Stromal cell of bone marrow (primary cell): ENCODE measurements at regions not wholly inside any gene's neighbourhood (a gene's known extent, or its start where the extent isn't known, plus 50 kb on each side); places are given as distances from the start of the nearest gene placed in this dataset.

Source experiments
- DNase-seq: peaks from one replicate; pipeline ENCODE4 v3.0.0-alpha.2; 2012; ENCODE audit warnings: low read depth

GRCh38 chr3:72154391-72155335 is 369.7 kb upstream of the PROK2 start:
- peak; percentile 16 for DNase-seq

DNA sequence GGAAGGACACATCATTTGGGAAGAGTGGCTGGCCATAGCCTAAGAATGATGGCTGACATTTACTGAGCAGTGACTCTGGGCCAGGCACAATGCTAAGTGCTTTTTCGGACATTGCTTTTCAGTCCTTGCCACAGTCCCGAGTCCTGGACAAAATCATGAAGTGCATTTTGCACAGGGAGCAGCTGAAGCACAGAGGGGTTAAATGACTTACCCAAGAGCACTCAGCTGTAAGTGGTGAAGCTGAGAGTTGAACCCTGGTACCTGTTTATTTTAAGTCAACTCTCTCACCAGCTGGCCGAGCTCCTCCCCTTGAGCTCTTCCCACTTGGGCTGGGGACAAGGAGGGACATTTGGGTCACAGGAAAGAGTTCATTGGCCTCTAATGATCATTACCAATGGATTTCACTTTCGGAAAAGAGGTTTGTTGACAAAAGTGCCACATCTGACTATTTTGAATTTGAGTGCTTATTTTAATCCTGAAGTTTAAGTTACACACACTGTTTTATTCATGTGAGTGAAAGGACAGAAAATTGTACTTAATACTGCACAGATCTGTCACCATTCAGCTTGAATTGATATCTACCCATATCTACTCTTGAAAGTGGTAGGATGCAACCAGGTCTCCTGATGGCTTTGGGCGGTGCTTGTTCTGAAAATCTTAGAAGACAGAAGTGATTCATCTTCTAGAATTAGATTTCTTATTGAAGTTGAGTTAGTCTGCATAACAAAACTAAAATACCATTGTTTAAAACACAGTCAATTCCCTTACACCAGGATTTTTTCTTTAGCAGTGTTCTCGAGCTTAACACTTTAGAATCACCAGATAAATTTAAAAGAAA is 368.7 kb upstream of the PROK2 start:
- DNase-seq = no peak

GRCh38 chr3:72152551-72153476 is 367.9 kb upstream of the PROK2 start:
- DNase-seq = peak; percentile 70

- DNase-seq = no peak
Measured at GRCh38 chr3:72151465-72152238, 366.7 kb upstream of the PROK2 start.

DNA sequence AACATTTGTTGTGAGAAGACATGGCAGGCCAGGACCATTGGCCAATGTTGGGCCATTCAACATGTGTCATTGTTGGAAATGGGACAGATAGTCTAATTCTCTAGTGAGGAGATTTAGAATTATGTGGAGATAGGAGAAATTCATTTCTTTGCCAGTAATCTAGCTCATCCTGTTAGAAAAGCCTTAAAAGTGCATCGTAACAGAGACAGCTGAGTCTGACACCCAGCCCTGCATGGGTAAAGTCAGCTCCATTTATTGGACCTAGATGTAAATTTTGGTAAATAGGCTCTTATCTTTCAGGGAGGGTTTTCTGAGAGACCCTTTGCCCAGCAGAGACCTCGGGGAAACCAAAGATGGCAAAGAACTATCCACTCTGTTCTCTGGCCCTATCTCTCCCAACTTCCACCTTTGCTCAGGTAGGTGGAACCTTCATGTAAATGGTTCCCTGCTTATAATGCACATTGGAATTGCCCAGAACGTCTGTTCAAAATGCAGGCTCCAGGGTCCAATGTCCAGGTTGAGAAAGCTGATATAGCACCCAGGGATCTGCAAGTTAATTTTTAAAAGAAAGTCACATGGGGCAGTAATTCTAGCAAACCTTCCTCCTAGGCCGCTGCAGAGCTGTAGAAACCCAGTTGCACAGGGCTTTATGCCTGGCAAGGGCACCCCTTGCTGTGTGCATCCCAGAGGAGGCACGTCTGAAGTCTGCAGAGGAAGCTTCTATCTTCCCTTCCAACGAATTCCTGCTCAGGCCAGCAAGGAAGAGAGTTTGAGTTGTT is 365.9 kb upstream of the PROK2 start:
- no peak for DNase-seq

- DNase-seq = no peak
Measured at GRCh38 chr3:72149645-72150300, 364.8 kb upstream of the PROK2 start.

GRCh38 chr3:72147600-72147999 is 362.7 kb upstream of the PROK2 start:
- DNase-seq = no peak

DNA sequence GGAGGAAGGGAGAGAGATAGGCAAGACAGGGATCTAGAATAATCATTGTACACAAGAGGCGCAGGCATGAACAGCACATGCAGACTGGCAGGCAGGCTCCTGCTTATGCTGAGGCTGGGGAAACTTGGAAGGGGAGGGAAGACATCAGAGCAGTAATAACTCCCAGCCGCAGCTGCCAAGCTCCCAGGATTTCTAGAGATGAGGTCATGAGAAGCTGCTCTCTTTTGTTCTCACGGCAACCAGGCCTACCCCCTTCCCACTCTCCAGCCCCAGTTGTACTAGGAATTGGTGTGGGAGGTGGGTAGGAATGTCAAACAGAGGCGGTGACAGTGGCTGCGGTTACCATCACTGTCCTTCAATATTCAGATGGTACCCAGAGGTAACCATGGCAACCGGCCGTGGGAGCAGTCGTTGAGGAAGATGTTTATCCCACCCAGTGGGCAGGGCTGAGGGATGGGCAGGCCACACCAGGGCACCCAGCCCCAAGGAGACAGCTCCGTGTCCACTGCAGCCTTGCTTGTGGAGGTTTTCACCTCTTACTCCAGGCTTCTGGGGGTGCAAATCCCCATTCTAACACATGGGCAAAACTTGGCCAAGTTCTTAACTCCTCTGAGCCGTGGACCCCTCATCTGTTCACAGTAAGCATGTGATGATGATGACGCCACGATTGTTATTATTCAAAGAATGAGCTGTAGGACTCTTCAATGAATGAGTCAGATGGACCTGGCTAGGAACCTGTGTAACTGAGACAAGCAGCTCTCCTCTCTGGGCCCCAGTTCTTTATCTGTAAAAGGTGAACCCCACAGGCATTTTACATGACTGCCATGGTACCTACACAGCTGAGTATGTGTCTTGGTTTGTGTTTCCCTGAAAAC is 360.8 kb upstream of the PROK2 start:
- DNase-seq = peak; percentile 78

DNA sequence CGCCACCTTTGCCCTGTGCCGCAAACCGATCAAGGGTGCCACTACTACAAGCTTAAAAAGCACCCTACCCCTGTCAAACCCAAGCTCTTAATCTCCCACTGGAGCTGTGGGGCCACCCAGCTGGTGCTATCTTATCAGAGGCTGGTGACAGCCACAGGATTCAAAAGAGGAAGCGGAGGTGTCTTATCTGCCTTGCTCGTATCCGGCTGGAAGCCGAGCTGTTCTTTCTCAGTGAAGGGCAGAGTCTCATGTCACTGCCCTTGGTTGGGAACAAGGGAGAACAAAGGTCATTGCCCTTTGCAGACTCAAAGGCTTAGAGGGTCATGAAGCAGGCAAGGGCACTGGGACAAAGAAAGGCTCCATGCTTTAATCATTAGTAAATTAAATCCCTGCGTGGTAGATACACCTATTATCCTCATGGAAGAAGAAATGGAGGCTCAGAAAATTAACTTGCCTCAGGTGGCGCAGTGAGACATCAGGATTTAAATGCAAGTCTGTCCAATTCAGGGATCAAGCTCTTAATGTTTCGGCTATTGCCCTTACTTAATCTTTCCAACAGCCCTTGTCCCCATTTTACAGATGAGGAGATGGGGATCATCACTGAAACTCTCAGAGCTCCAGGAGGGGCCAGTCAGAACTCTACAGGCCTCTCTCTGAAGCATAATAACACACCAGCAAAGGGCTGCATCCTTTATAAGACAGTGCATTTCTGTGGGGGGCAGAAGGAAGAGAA is 360.0 kb upstream of the PROK2 start:
- no peak for DNase-seq

DNA sequence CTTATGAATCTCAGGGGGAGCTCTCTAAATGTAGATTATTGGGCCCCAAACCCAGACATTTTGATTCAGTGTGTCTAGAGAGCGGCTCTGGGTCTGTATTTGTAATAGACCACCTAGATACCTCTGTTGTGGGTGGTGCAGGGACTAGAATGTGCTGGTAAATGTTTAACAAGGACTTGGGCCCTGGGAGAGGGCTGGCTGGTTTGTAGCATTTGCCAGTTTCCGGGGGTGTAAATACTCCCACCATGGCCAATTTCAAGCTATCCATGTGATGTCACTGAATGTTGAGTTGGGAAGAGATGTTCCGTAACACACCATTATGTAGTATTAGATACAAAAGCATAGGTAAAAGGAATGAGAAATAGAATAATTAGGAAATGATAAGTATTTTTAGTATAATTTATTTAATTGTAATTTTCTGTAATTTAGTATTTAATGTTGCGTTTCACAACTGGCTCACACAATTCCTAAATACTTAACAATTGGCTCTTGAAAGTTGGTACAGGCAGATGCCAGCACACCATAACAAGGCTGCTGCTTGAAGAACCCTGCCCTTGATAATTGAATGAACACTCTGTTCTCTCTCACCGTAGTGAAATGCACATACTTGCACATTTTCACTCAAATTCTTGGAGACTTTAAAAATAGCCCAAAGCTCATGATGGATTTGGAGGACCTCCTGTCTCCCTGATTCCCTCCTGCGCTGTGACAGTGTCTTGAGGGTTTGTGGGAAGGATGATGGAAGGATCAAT is 359.2 kb upstream of the PROK2 start:
- no peak for DNase-seq

- DNase-seq = peak; percentile 92
Measured at GRCh38 chr3:72143322-72143721, 358.4 kb upstream of the PROK2 start.

DNA sequence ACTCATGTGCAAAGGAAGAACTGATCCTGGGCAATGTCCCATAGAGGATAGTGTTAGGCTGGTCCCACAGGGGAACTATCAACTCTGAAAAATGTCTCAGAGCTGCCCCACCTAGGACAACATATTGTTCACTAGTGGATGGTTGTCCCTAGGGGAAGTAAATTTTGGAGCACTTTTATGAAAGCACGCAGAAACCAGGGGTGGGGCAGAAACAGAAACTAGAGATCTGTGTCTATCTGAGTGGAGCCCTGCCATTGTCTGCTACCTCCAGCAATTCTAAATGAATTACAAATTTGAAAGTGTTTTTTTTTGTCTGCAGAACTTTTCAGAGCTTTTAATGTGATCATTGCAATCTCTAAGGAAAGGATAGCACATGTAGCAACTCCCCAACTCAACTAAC is 357.1 kb upstream of the PROK2 start:
- DNase-seq = no peak

GRCh38 chr3:72141264-72141663 is 356.3 kb upstream of the PROK2 start:
- DNase-seq = no peak

- DNase-seq = no peak
Measured at GRCh38 chr3:72139316-72139715, 354.4 kb upstream of the PROK2 start.

- no peak for DNase-seq
Measured at GRCh38 chr3:72137865-72138861, 353.2 kb upstream of the PROK2 start.

- DNase-seq = no peak
Measured at GRCh38 chr3:72135636-72136035, 350.7 kb upstream of the PROK2 start.
